Kidney epithelial cell (primary cell): ENCODE measurements at regions not wholly inside any gene's neighbourhood (a gene's known extent, or its start where the extent isn't known, plus 50 kb on each side); places are given as distances from the start of the nearest gene placed in this dataset.

Experiments
- DNase-seq: peaks from one replicate; pipeline ENCODE4 v3.0.0-alpha.2; 2010; ENCODE audit warnings: low read depth
- H3K27me3 ChIP-seq: 2 replicates; pipeline ENCODE4 v1.6.0; 2011; ENCODE audit warnings: low read length; ENCODE audit not compliant: control insufficient read depth, insufficient read depth
- H3K36me3 ChIP-seq: 2 replicates; pipeline ENCODE4 v1.5.1; 2011; ENCODE audit warnings: low read length; ENCODE audit not compliant: control insufficient read depth, insufficient read depth
- H3K4me3 ChIP-seq: 2 replicates; pipeline ENCODE4 v1.5.1; 2011; ENCODE audit warnings: low read depth, mild to moderate bottlenecking, control low read depth, low read length
- TF ChIP-seq, protein P1 (sequence below): IDR thresholded peaks from 2 replicates; pipeline ENCODE4 v1.5.1; 2011; ENCODE audit warnings: mild to moderate bottlenecking, moderate library complexity, low read length, control low read depth, inconsistent platforms; ENCODE audit not compliant: insufficient read depth, poor library complexity, severe bottlenecking

- Histone ChIP-seq H3K4me3 (no peak overlapping the region), H3K27me3 (no peaks in the 10 kb centered on the region), H3K36me3 (no peaks in the 10 kb centered on the region)
- no peak for DNase-seq
- TF ChIP-seq, protein P1, sequence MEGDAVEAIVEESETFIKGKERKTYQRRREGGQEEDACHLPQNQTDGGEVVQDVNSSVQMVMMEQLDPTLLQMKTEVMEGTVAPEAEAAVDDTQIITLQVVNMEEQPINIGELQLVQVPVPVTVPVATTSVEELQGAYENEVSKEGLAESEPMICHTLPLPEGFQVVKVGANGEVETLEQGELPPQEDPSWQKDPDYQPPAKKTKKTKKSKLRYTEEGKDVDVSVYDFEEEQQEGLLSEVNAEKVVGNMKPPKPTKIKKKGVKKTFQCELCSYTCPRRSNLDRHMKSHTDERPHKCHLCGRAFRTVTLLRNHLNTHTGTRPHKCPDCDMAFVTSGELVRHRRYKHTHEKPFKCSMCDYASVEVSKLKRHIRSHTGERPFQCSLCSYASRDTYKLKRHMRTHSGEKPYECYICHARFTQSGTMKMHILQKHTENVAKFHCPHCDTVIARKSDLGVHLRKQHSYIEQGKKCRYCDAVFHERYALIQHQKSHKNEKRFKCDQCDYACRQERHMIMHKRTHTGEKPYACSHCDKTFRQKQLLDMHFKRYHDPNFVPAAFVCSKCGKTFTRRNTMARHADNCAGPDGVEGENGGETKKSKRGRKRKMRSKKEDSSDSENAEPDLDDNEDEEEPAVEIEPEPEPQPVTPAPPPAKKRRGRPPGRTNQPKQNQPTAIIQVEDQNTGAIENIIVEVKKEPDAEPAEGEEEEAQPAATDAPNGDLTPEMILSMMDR = no peak
These were observed 116.3 kb upstream of the SOD1 start for GRCh38 chr21:31543191-31543590.

DNA sequence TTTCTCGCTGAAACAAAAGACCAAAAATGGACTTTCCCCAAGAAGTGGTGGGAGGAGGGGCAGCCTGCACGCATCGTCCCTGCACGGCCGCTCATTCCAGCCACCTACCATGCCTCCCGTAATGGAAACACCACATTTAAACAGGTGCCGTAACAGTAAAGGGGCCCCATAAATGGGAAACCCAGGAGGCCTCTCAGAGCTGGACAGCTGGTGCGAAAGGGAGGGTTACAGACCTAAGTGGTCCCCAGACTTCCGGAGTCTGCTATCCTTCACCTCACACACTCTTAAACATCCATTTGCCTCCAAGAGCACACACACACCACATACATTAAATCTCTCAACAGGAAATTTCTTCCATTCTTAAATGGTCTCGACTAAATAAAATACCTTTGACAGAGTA, 120.7 kb upstream of the SOD1 start:
- TF ChIP-seq, protein P1 = no peak
- H3K36me3 ChIP-seq = no peaks in the 10 kb centered on the region
- DNase-seq = no peak
- no peaks in the 10 kb centered on the region for H3K27me3 ChIP-seq
- no peak overlapping the region for H3K4me3 ChIP-seq

DNA sequence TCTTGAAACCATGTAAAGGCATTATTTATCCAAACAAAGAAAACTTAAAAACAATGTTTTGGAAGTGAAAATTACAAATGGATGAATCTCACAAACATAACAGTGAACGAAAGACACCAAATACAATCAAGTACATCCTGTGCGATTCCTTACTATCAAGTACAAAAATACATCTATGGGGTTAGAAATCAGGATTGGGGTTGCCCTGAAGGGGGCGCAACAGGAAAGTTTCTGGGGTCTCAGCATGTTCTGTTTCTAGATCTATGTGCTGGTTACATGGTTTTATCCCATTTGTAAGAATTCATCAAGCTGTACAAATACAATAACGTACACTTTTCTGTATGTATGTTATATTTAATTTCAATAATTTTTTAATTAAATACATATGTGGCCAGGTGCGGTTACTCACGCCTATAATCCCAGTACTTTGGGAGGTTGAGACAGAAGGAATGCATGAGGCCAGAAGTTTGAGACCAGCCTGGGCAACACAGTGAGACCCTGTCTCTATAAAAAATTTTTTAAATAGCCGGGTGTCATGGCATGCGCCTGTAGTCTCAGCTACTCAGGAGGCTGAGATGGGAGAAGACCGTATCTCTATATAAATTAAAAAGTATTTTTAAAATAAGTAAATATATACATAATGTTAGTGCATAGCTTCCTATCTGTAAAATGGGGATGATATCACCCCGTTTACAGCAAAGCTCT, 121.5 kb upstream of the SOD1 start:
- TF ChIP-seq, protein P1 = peak; percentile 19
- H3K4me3 ChIP-seq = no peak overlapping the region

DNA sequence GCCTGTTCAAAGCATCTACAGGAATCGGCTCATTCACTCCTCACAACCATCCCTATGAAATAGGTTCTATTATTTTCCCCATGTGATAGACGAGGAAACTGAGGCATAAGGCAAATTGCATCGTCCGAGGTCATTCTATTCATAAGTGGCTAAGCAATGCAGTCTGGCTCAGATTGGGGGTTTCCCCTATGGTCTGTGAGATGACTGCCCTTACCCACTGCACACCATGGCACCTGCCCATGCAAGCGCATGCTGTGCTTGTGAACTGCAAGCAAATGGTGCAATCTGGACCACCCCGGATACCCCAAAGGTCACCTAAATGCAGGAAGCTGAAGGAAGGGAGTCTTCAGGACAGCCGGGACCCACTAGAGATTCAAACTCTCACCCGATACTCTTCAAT, 123.4 kb upstream of the SOD1 start:
- no peak overlapping the region for H3K4me3 ChIP-seq
- no peaks in the 10 kb centered on the region for H3K27me3 ChIP-seq
- no peak for DNase-seq
- peaks cover 1% of the 10 kb centered on the region for H3K36me3 ChIP-seq
- TF ChIP-seq, protein P1 = no peak

More for the DNA sequence above, 121.5 kb upstream of the SOD1 start:
- Histone ChIP-seq H3K27me3 (no peaks in the 10 kb centered on the region), H3K36me3 (no peaks in the 10 kb centered on the region)
- no peak for DNase-seq

DNA sequence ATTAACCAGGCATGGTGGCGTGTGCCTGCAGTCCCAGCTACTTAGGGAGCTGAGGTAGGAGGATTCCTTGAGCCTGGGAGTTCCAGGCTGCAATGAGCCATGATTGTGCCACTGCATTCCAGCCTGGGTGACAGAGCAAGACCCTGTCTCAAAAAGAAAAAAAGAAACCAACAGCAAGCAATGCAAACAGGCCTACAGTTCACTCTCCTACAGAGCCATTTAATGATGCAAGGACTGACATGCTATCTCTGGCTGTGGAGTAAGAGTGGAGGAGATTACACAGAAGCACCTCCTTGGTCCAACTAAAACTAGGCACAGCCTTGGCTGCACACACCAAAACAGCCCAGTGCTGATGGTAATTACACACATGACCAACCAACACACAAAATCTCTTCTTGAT, 127.5 kb upstream of the SOD1 start:
- no peak for DNase-seq
- Histone ChIP-seq H3K36me3 (peaks cover 1% of the 10 kb centered on the region), H3K27me3 (no peaks in the 10 kb centered on the region), H3K4me3 (no peak overlapping the region)
- TF ChIP-seq, protein P1 = no peak
